Activated naive CD8-positive, alpha-beta T cell treated with anti-CD3 and anti-CD28 coated beads, Interleukin-2, amount 10 ng/mL, durations not matched to agents 7 days and 5 days (primary cell): ENCODE measurements at regions not wholly inside any gene's neighbourhood (a gene's known extent, or its start where the extent isn't known, plus 50 kb on each side); places are given as distances from the start of the nearest gene placed in this dataset.
"Not testable (repeated sequence)": the region's sequence is repeated elsewhere in the genome, so short reads cannot be mapped to it uniquely, and the experiment has no call there.

ENCODE experiments used
- ATAC-seq: fragments of 150-1000 bp; cut with Tn5 transposase; one replicate; pipeline ENCODE4 v1.10.0; 2021; ENCODE audit warnings: low read depth, moderate library complexity
- POLR2A ChIA-PET: fragments of 350-600 bp; sonication (Branson Sonifier 250); formaldehyde crosslinking; loops from one replicate; lab custom pipeline; 2021; ENCODE audit warnings: antibody characterized with exemption; lab: Charles Lee
- DNase-seq: peaks from one replicate; pipeline ENCODE4 v3.0.0; 2021
- H3K27ac Mint-ChIP-seq: one replicate; pipeline ENCODE4 v1.8.0; 2022; ENCODE audit warnings: mild to moderate bottlenecking, mixed read lengths
- H3K27me3 Mint-ChIP-seq: one replicate; pipeline ENCODE4 v1.8.0; 2022; ENCODE audit warnings: mild to moderate bottlenecking, moderate library complexity, mixed read lengths
- H3K36me3 Mint-ChIP-seq: one replicate; pipeline ENCODE4 v1.8.0; 2021; ENCODE audit warnings: mild to moderate bottlenecking, mixed read lengths
- H3K4me1 Mint-ChIP-seq: one replicate; pipeline ENCODE4 v1.8.0; 2021; ENCODE audit warnings: mixed read lengths
- H3K4me3 Mint-ChIP-seq: one replicate; pipeline ENCODE4 v1.8.0; 2022; ENCODE audit warnings: mild to moderate bottlenecking, moderate library complexity, mixed read lengths
- H3K9me3 Mint-ChIP-seq: one replicate; pipeline ENCODE4 v1.8.0; 2021; ENCODE audit warnings: mixed read lengths

DNA sequence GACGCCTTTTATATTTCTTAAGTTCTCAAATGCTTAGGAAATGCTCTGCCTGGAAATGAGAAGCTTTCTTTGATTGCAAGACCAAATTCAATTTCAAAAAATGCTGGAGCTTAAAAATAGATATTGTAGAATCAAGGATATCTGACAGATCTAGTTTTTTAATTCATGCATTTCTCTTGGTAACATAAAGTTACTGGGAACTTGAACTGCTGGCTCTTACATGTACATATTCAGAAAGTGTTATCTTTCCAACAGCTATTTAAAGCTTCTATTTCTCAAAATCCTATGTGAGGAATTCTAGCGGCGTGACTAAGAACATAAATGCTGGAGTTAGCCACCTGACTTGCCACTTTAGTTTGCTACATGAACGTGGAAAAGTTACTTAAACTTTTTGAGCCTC is 109.3 kb downstream of the C3orf38 start:
- DNase-seq = no peak
- POLR2A ChIA-PET = no interaction called here
- H3K4me3 Mint-ChIP-seq = no peak overlapping the region
- no peaks in the 10 kb centered on the region for H3K36me3 Mint-ChIP-seq
- no peak for ATAC-seq
- H3K27me3 Mint-ChIP-seq = no peaks in the 10 kb centered on the region
- H3K27ac Mint-ChIP-seq = no peak overlapping the region
- no peaks in the 10 kb centered on the region for H3K4me1 Mint-ChIP-seq
- H3K9me3 Mint-ChIP-seq = no peaks in the 10 kb centered on the region

DNA sequence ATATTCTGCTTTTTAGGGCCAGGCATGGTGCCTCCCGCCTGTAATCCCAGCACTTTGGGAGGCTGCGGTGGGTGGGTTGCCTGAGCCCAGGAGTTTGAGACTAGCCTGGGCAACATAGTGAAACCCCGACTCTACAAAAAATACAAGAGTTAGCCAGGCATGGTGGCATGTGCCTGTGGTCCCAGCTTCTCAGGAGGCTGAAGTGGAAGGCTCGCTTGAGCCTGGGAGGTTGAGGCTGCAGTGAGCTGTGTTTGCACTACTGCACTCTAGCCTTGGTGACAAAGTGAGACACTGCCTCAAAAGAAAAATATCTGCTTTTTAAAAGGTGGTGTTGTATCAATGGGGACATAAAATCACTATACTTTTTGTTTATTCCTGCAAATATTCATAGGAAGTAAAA is 112.8 kb downstream of the C3orf38 start:
- H3K4me3 Mint-ChIP-seq = no peak overlapping the region
- no peaks in the 10 kb centered on the region for H3K9me3 Mint-ChIP-seq
- no peaks in the 10 kb centered on the region for H3K36me3 Mint-ChIP-seq
- POLR2A ChIA-PET = no interaction called here
- ATAC-seq = no peak
- DNase-seq = no peak
- no peaks in the 10 kb centered on the region for H3K4me1 Mint-ChIP-seq
- no peak overlapping the region for H3K27ac Mint-ChIP-seq
- H3K27me3 Mint-ChIP-seq = no peaks in the 10 kb centered on the region

DNA sequence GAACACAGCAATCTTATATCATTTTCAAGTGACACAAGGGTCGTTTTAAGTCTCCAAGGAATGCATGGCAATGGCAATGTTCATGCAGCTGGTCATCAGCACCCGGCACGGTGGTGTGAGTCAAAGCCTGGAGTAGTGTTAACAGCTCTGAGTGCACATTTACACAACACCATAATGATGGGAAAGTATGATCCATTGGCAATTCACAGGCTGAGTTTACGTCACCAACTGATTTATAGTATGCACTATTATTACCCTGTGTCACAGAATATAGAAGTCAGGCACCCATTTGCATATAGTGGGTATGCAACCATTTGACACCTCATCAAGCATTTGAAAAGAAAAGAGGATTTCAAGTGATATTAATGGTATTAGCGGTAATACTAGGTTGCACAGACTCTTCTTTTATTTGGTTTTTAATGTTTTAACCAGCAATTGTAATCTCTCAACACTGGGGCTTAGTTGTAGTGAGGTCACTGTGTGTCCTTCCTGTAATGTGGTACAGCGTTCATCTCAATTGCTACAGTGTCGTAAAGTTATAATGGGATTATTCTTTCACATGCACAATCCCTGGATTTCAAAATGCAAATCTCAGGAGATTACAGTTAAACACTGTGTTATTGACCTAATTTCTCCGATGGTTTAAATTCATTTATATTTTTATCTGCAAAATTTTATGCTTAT is 113.8 kb downstream of the C3orf38 start:
- Mint-ChIP-seq H3K9me3 (no peaks in the 10 kb centered on the region), H3K27ac (no peak overlapping the region), H3K36me3 (no peaks in the 10 kb centered on the region), H3K27me3 (no peaks in the 10 kb centered on the region), H3K4me3 (no peak overlapping the region), H3K4me1 (no peaks in the 10 kb centered on the region)
- ATAC-seq = no peak
- POLR2A ChIA-PET = no interaction called here
- no peak for DNase-seq

DNA sequence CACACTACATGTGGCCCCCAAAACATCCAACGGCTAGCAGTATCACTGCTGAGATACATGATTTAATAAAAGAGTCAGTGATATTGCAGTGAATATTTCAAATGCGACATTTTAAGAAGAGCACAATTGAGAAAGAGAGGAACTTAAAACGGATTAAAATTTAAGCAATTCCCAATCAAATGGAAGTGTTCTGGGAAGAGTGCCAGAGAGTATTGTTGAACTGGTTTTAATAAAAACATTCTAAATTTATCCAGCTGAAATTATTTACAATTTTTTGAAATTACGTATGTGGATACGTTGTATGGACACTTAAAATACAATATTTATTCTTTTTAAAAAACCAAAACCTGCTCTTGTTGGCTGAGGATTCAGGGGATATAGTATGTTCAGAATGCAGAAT is 117.7 kb downstream of the C3orf38 start:
- Mint-ChIP-seq H3K36me3 (no peaks in the 10 kb centered on the region), H3K27ac (no peak overlapping the region), H3K4me1 (no peaks in the 10 kb centered on the region), H3K9me3 (no peaks in the 10 kb centered on the region), H3K27me3 (no peaks in the 10 kb centered on the region), H3K4me3 (no peak overlapping the region)
- ATAC-seq (no peak), DNase-seq (no peak)
- POLR2A ChIA-PET = no interaction called here

DNA sequence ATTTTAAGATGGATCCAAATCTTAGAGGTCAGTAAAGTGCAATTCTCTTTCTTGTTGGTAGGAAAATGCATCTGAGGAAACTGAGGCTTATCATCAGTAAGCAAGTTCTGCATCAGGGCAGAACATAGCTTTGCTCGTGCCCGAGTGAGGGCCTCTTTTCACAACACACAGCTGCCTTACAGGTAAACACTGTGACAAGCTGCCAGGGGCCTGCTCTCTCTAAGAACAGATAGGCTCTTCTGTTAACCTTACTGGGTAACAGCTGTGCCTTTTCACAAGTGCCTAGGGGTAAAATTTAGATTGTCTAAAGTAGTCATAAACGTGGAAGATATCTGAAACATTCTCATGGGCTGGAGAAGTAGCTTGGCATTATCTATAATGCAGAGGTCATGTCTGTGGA is 118.1 kb downstream of the C3orf38 start:
- no peaks in the 10 kb centered on the region for H3K4me1 Mint-ChIP-seq
- H3K4me3 Mint-ChIP-seq = no peak overlapping the region
- DNase-seq = no peak
- H3K9me3 Mint-ChIP-seq = no peaks in the 10 kb centered on the region
- H3K36me3 Mint-ChIP-seq = no peaks in the 10 kb centered on the region
- no peaks in the 10 kb centered on the region for H3K27me3 Mint-ChIP-seq
- no peak for ATAC-seq
- no peak overlapping the region for H3K27ac Mint-ChIP-seq
- POLR2A ChIA-PET = no interaction called here

DNA sequence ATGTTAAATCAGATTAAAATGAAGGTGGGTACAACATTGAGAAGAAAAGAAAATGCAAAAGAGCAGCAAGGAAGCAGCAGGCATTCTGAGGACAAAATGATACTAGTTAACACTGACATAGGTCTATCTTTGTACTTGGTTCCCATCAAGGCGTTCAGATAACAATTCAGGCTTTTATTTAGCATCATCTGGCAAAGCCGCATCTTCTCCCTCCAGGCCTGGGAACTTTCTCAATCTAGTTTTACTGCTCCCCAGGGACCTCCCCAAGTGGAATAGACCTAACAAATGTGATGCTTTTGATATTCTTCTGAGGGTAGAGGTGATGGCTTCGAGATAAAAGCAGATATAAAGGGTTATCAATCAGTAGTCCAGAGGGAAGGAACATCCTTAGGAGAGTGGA is 130.6 kb downstream of the C3orf38 start:
- Mint-ChIP-seq H3K9me3 (no peaks in the 10 kb centered on the region), H3K4me1 (no peaks in the 10 kb centered on the region), H3K27me3 (no peaks in the 10 kb centered on the region), H3K27ac (no peak overlapping the region), H3K36me3 (no peaks in the 10 kb centered on the region), H3K4me3 (no peak overlapping the region)
- POLR2A ChIA-PET = no interaction called here
- no peak for ATAC-seq
- no peak for DNase-seq

DNA sequence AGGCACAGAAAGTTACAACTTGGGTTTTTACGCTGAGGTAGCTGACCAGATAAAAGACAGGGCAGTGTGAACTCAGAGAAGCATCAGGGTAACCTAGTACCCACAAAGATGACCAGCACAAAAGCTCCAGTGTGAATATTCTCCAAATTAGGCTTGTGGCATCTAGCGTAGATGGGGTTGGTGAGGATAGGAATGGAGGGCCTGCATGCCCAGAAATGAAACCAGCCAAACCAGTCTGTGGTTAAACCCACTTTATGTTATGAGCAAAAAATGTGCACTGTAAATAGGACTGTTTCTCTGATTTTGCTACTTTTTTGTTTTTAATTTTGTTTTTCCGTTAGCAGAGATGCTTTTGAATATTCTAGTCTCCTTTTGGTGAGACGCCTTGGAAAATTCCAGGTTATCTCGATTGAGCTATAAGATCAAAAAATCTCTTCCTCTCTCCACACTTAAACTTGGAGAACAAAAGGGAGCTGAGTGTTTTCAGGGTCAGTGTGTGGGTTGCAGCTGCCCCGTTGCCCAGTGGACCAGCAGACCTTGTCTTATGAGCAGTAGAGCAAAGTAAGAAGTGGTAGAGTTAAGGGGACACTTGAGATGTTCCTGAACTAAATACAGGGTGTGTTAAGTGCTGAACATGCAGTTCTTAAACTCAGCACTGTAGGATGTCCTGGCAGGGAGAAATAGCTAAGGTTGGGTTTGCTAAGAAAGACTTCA is 132.9 kb downstream of the C3orf38 start:
- Mint-ChIP-seq H3K4me1 (no peaks in the 10 kb centered on the region), H3K27me3 (no peaks in the 10 kb centered on the region), H3K4me3 (no peak overlapping the region), H3K36me3 (no peaks in the 10 kb centered on the region), H3K27ac (no peak overlapping the region), H3K9me3 (no peaks in the 10 kb centered on the region)
- POLR2A ChIA-PET = no interaction called here
- no peak for DNase-seq
- no peak for ATAC-seq

DNA sequence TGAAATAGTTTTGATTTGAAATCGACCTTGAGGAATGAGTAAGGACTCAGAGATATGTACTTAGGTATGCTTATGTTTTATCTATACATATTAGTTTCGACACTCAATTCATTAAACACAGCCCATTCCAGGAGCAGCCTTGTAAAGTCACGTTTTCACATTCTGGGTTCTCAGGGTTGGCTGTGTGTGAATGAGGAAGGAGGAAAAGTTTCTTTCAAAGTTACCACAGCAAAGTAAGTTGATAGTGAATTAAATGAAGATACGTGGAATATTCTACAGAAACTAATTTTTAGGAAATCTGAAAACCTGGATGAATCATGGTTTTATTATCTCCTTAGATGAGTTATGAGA is 133.5 kb downstream of the C3orf38 start:
- no peaks in the 10 kb centered on the region for H3K36me3 Mint-ChIP-seq
- H3K4me1 Mint-ChIP-seq = no peaks in the 10 kb centered on the region
- DNase-seq (no peak), ATAC-seq (no peak)
- H3K4me3 Mint-ChIP-seq = no peak overlapping the region
- H3K27me3 Mint-ChIP-seq = no peaks in the 10 kb centered on the region
- no peak overlapping the region for H3K27ac Mint-ChIP-seq
- H3K9me3 Mint-ChIP-seq = no peaks in the 10 kb centered on the region
- POLR2A ChIA-PET = no interaction called here

DNA sequence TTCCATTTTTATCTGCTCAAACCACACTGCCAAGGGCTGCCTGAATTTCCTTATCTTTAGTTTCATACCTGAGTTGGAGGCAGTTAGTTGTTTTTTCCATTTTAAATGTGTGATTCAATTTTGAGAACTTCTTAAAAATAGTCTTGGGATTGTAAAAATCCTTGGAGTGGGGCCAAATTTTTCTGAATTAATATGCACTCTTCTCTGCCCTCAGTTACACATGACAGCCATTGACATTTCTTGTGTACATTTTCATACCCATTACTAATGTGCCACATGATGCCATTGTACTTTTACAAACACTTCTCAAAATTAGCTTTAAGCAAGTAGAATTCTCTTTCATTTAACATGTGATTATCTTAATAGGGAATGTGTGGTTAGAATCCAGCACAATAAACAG is 141.7 kb downstream of the C3orf38 start:
- Mint-ChIP-seq H3K9me3 (no peaks in the 10 kb centered on the region), H3K4me1 (no peaks in the 10 kb centered on the region), H3K36me3 (no peaks in the 10 kb centered on the region), H3K27me3 (no peaks in the 10 kb centered on the region), H3K27ac (no peak overlapping the region), H3K4me3 (no peak overlapping the region)
- no peak for ATAC-seq
- POLR2A ChIA-PET = no interaction called here
- no peak for DNase-seq

DNA sequence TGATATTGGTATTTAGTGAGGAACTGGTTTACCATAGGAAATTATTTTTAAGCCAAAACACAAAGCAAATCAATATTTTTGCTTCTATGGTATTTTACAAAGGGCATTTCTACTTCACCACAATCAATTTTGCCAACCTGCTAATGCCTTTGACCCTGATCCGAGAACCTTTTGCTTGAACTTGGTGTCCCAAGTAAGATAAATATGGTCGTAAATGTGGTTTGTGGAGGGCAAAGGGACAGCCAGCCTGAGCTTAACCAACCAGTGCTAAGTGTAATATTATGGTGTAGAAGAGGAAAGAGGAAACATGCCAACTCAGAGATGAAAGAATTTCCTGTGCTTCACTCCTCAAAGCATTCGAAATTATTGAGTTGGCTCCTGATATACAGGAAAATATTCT is 148.4 kb downstream of the C3orf38 start:
- H3K4me3 Mint-ChIP-seq = no peak overlapping the region
- H3K27me3 Mint-ChIP-seq = no peaks in the 10 kb centered on the region
- POLR2A ChIA-PET = no interaction called here
- no peaks in the 10 kb centered on the region for H3K4me1 Mint-ChIP-seq
- H3K36me3 Mint-ChIP-seq = no peaks in the 10 kb centered on the region
- ATAC-seq = no peak
- H3K9me3 Mint-ChIP-seq = no peaks in the 10 kb centered on the region
- H3K27ac Mint-ChIP-seq = no peak overlapping the region
- DNase-seq = no peak

DNA sequence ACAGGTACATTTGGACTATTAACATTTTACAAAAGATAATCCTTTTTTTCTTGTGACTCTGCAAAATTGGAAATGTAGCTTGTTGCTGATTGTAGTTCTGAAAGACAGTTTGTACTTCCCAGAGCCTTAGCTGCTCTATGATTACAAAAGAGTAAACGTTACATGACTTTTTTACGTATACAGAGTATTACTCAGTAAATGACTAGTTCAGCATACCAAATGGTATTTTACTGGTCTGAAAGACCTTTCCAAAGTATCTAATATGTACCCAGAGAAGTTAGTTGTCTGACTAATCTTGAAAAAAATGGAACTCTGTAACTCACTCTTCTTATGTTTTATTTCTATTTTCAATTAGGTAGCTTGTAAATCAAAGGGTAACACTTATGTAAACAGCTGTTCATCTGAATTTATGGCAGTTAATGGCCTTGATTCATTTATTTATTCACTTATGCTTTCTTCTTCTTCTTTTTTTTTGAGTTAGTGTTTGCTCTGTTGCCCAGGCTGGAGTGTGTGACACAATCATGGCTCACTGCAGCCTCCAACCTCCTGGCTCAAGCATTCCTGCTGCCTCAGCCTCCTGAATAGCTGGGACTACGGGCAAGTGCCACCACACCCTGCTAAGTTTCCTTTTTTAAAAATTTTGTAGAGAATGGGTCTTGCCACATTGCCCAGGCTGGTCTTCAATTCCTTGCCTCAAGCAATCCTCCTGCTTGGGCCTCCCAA is 151.7 kb downstream of the C3orf38 start:
- Mint-ChIP-seq H3K27ac (no peak overlapping the region), H3K27me3 (no peaks in the 10 kb centered on the region), H3K4me1 (no peaks in the 10 kb centered on the region), H3K4me3 (no peak overlapping the region), H3K9me3 (no peaks in the 10 kb centered on the region), H3K36me3 (no peaks in the 10 kb centered on the region)
- POLR2A ChIA-PET = no interaction called here
- DNase-seq (no peak), ATAC-seq (no peak)

DNA sequence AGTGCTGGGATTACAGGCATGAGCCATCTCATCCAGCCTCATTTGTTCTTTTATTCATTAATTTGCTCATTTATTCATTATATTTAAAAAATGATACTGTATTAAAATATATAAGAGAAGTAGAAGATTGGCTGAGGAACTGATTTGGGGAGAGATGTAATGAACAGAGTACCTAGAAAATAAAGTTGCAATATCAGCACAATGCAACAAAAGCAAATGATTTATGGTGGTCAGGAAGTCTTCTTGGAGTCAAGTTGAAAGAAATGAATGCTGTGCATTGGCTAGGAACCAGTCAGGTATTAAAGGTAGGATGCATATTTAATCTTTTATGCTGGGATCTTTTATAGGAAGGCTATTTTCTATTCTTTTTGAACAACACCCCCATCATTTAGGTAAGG is 152.2 kb downstream of the C3orf38 start:
- no peak overlapping the region for H3K27ac Mint-ChIP-seq
- no peak for DNase-seq
- H3K4me3 Mint-ChIP-seq = no peak overlapping the region
- ATAC-seq = no peak
- POLR2A ChIA-PET = no interaction called here
- H3K27me3 Mint-ChIP-seq = no peaks in the 10 kb centered on the region
- H3K36me3 Mint-ChIP-seq = no peaks in the 10 kb centered on the region
- no peaks in the 10 kb centered on the region for H3K9me3 Mint-ChIP-seq
- no peaks in the 10 kb centered on the region for H3K4me1 Mint-ChIP-seq

DNA sequence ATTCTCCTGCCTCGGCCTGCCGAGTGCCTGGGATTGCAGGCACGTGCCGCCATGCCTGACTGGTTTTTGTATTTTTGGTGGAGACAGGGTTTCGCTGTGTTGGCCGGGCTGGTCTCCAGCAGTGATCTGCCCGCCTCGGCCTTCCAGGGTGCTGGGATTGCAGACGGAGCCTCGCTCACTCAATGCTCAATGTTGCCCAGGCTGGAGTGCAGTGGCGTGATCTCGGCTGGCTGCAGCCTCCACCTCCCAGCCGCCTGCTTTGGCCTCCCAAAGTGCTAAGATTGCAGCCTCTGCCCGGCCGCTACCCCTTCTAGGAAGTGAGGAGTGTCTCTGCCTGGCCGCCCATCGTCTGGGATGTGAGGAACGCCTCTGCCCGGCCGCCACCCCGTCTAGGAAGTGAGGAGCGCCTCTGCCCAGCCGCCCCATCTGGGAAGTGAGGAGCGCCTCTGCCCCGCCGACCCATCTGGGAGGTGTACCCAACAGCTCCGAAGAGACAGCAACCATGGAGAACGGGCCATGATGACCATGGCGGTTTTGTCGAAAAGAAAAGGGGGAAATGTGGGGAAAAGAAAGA is 153.7 kb downstream of the C3orf38 start:
- H3K4me1 Mint-ChIP-seq, H3K27me3 Mint-ChIP-seq, DNase-seq, POLR2A ChIA-PET, H3K9me3 Mint-ChIP-seq, ATAC-seq, H3K36me3 Mint-ChIP-seq, H3K4me3 Mint-ChIP-seq, H3K27ac Mint-ChIP-seq: not testable (repeated sequence)

DNA sequence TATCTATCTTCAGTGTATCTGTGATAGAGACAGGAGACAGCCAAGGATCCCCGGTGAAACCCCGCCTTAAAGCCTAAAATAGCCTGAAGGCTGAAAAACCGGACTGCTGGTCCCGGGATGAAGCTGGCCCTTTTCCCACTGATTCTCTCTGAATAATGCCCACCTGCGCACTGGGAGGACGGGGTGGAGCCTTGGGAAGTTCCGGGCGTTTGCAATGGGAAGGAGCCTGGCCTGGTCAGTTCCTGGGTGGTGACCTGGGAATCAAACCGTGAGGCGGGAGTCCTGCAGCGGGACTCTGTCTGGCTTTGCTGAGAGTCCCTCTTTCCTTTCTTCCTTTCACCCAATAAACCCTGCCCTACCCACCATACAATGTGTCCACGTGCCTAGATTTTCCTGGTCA is 157.9 kb downstream of the C3orf38 start:
- ATAC-seq = no peak
- DNase-seq = no peak
- Mint-ChIP-seq H3K4me1 (no peaks in the 10 kb centered on the region), H3K4me3 (no peak overlapping the region), H3K36me3 (no peaks in the 10 kb centered on the region), H3K27me3 (no peaks in the 10 kb centered on the region), H3K9me3 (no peaks in the 10 kb centered on the region), H3K27ac (no peak overlapping the region)
- POLR2A ChIA-PET = no interaction called here
